Lung (tissue), 11 donors: ENCODE measurements at regions not wholly inside any gene's neighbourhood (a gene's known extent, or its start where the extent isn't known, plus 50 kb on each side); places are given as distances from the start of the nearest gene placed in this dataset.

ENCODE experiments used
- ATAC-seq: fragments of 200-7000 bp; cut with Tn5 transposase; one replicate; pipeline ENCODE4 v1.9.1; 2020; ENCODE audit warnings: moderate number of reproducible peaks; ENCODE audit not compliant: insufficient read depth, low FRiP score
- DNase-seq, 3 donors: peaks; one replicate each; pipeline ENCODE4 v3.0.0-alpha.2; 2013 to 2017
- H3K27ac ChIP-seq, 2 donors: one replicate each; pipeline ENCODE4 v1.5.1; 2013; ENCODE audit warnings: mild to moderate bottlenecking in 2 of 2, moderate library complexity in 2 of 2, control low read depth in 1 of 2, inconsistent platforms in 1 of 2, low read depth in 1 of 2, low read length in 1 of 2
- H3K27me3 ChIP-seq, 3 donors: one replicate each; pipeline ENCODE4 v1.5.1; 2013; ENCODE audit warnings: low read length in 2 of 3; ENCODE audit not compliant: control insufficient read depth in 3 of 3, insufficient read depth in 3 of 3
- H3K36me3 ChIP-seq, 4 donors: one replicate each; pipeline ENCODE4 v1.5.1; 2013; ENCODE audit warnings: low read length in 4 of 4, mild to moderate bottlenecking in 1 of 4, moderate library complexity in 1 of 4; ENCODE audit not compliant: control insufficient read depth in 4 of 4, insufficient read depth in 4 of 4
- H3K4me1 ChIP-seq, 5 donors: one replicate each; pipeline ENCODE4 v1.5.1; 2013; ENCODE audit warnings: low read length in 5 of 5, mild to moderate bottlenecking in 2 of 5, moderate library complexity in 1 of 5; ENCODE audit not compliant: control insufficient read depth in 5 of 5, insufficient read depth in 5 of 5
- H3K4me3 ChIP-seq: one replicate; pipeline ENCODE4 v1.5.1; 2013; ENCODE audit warnings: mild to moderate bottlenecking, control low read depth, moderate library complexity
- H3K9ac ChIP-seq, 2 donors: one replicate each; pipeline ENCODE4 v1.5.1; 2013; ENCODE audit warnings: low read length in 2 of 2, control low read depth in 1 of 2; ENCODE audit not compliant: insufficient read depth in 1 of 2
- H3K9me3 ChIP-seq, 4 donors: one replicate each; pipeline ENCODE4 v1.5.1; 2013; ENCODE audit warnings: low read length in 3 of 4, mild to moderate bottlenecking in 1 of 4, moderate library complexity in 1 of 4; ENCODE audit not compliant: control insufficient read depth in 4 of 4, insufficient read depth in 3 of 4
- CTCF ChIP-seq: IDR thresholded peaks from 2 replicates; pipeline ENCODE4 v1.5.1; 2012; ENCODE audit warnings: mild to moderate bottlenecking; ENCODE audit errors: control extremely low read depth, extremely low read depth
- WGBS, 2 donors: extraction: QIAGEN DNeasy Blood & Tissue Kit; methylation state at CpG; one replicate each; pipeline ENCODE4 v1.1.7; 2013; 5-methylcytosine and 5-hydroxymethylcytosine counted together
- donor health status: control.
- donor health status: control.
- donor health status: Bipolar disorder and iron deficiency.
- donor health status: healthy.
- donor health status: DM: yes; HTN: yes; CAD: no.

GRCh38 chr3:30542897-30543296 lies 63.5 kb upstream of the TGFBR2 start:
- WGBS, 2 donors, result 96 to 98% methylated on average over 8 of the region's 8 CpGs
- ATAC-seq (no peak), DNase-seq (no peak)
- no peak overlapping the region for H3K27ac ChIP-seq
- H3K36me3 ChIP-seq, result no peaks in the 10 kb centered on the region
- H3K4me1 ChIP-seq, result peaks cover 0 to 5% (median 0%) of the 10 kb centered on the region in 5 donors
- no peak overlapping the region for H3K4me3 ChIP-seq
- H3K9ac ChIP-seq, result no peak overlapping the region
- TF ChIP-seq CTCF, result no peak
- H3K9me3 ChIP-seq, result no peaks in the 10 kb centered on the region
- no peaks in the 10 kb centered on the region for H3K27me3 ChIP-seq

GRCh38 chr3:30544812-30545211 lies 61.6 kb upstream of the TGFBR2 start:
- H3K27me3 ChIP-seq, result no peaks in the 10 kb centered on the region
- H3K9ac ChIP-seq, result no peak overlapping the region
- no peaks in the 10 kb centered on the region for H3K36me3 ChIP-seq
- peaks cover 0 to 7% (median 0%) of the 10 kb centered on the region in 5 donors for H3K4me1 ChIP-seq
- no peak for TF ChIP-seq CTCF
- peak overlapping the region in 1 of 2 donors; percentile 64 for H3K27ac ChIP-seq
- no peak overlapping the region for H3K4me3 ChIP-seq
- 53 to 73% methylated on average over 3 of the region's 3 CpGs for WGBS, 2 donors
- H3K9me3 ChIP-seq, result no peaks in the 10 kb centered on the region
- no peak for ATAC-seq
- DNase-seq, result no peak

- ATAC-seq (no peak), DNase-seq (no peak)
- H3K36me3 ChIP-seq, result no peaks in the 10 kb centered on the region
- no peaks in the 10 kb centered on the region for H3K27me3 ChIP-seq
- no peaks in the 10 kb centered on the region for H3K9me3 ChIP-seq
- H3K27ac ChIP-seq, result no peak overlapping the region
- H3K4me3 ChIP-seq, result no peak overlapping the region
- TF ChIP-seq CTCF, result no peak
- H3K9ac ChIP-seq, result no peak overlapping the region
- H3K4me1 ChIP-seq, result peaks cover 0 to 7% (median 0%) of the 10 kb centered on the region in 5 donors
- WGBS, 2 donors, result 72 to 84% methylated on average over 1 of the region's 1 CpG
These were observed 59.5 kb upstream of the TGFBR2 start for GRCh38 chr3:30546934-30547333.

GRCh38 chr3:30547716-30548115 lies 58.7 kb upstream of the TGFBR2 start:
- H3K9ac ChIP-seq, result no peak overlapping the region
- H3K27ac ChIP-seq, result no peak overlapping the region
- H3K36me3 ChIP-seq, result no peaks in the 10 kb centered on the region
- H3K4me3 ChIP-seq, result no peak overlapping the region
- H3K27me3 ChIP-seq, result no peaks in the 10 kb centered on the region
- 97 to 98% methylated on average over 5 of the region's 5 CpGs for WGBS, 2 donors
- H3K4me1 ChIP-seq, result peaks cover 0 to 7% (median 0%) of the 10 kb centered on the region in 5 donors
- ATAC-seq (no peak), DNase-seq (no peak)
- no peaks in the 10 kb centered on the region for H3K9me3 ChIP-seq
- no peak for TF ChIP-seq CTCF
